ENCODE measurements at regions not wholly inside any gene's neighbourhood (a gene's known extent, or its start where the extent isn't known, plus 50 kb on each side); places are given as distances from the start of the nearest gene placed in this dataset.
"Not testable (repeated sequence)": the region's sequence is repeated elsewhere in the genome, so short reads cannot be mapped to it uniquely, and the experiment has no call there.

DNA sequence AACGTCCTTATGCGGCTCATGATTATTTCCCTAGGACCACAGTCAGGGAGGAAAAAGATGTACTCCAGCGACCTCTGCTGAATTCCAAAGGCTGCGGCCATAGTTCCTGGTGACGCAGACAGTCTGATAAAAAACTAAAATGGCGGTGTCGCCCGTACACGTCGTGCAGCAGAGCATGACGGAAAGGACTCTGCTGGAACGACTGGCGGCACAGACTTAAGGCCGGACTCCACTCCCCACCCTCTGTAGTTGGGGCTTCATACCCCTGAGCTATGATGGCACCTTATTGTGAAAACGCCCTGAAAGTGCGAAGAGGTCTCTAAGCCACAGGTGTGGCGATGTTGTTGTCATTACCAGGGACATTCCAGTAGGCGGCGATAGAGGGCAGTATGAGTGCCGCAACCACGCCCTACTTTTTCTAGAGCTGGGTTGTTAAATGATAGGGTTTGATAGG is 90.0 kb upstream of the EDA2R start:
- 2% methylated on average over 21 of the region's 21 CpGs; no CpG with 5 or more reads in 1 of the 2 experiments for WGBS, 2 experiments (ENCODE audit: insufficient coverage in 1 of 2, insufficient read length in 1 of 2)
- H3K36me3 ChIP-seq (ENCODE audit: control insufficient read depth, insufficient read depth, low read length): no peaks in the 10 kb centered on the region
- peak; percentile 82 for DNase-seq
- H3K4me3 ChIP-seq (ENCODE audit: low read length): peak overlapping the region; percentile 90
- no peaks in the 10 kb centered on the region for H3K36me3 Mint-ChIP-seq (ENCODE audit: low read depth)
- no peaks in the 10 kb centered on the region for H3K27me3 ChIP-seq (ENCODE audit: control insufficient read depth, insufficient read depth, low read length, poor library complexity, severe bottlenecking)
- TF ChIP-seq, protein P1, sequence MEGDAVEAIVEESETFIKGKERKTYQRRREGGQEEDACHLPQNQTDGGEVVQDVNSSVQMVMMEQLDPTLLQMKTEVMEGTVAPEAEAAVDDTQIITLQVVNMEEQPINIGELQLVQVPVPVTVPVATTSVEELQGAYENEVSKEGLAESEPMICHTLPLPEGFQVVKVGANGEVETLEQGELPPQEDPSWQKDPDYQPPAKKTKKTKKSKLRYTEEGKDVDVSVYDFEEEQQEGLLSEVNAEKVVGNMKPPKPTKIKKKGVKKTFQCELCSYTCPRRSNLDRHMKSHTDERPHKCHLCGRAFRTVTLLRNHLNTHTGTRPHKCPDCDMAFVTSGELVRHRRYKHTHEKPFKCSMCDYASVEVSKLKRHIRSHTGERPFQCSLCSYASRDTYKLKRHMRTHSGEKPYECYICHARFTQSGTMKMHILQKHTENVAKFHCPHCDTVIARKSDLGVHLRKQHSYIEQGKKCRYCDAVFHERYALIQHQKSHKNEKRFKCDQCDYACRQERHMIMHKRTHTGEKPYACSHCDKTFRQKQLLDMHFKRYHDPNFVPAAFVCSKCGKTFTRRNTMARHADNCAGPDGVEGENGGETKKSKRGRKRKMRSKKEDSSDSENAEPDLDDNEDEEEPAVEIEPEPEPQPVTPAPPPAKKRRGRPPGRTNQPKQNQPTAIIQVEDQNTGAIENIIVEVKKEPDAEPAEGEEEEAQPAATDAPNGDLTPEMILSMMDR (conservative IDR thresholded peaks at IDR 0.05): peak; percentile 82
- peak overlapping the region; percentile 53 for H3K9ac ChIP-seq (ENCODE audit: extremely low read depth, low read length, poor library complexity, severe bottlenecking)
- H3K9me3 Mint-ChIP-seq: peaks cover 47% of the 10 kb centered on the region
- no peaks in the 10 kb centered on the region for H3K9me3 ChIP-seq (ENCODE audit: control insufficient read depth, low read length)
- no peak overlapping the region for H3K27ac ChIP-seq (ENCODE audit: low read depth, low read length)
- H3K27ac Mint-ChIP-seq: peak overlapping the region; percentile 99
- no peaks in the 10 kb centered on the region for H3K4me1 Mint-ChIP-seq
- peak overlapping the region; percentile 74 for H3K4me3 Mint-ChIP-seq
- no peaks in the 10 kb centered on the region for H3K4me1 ChIP-seq (ENCODE audit: control insufficient read depth, insufficient read depth, low read length)
- peaks cover 5% of the 10 kb centered on the region for H3K27me3 Mint-ChIP-seq (ENCODE audit: insufficient read depth)

DNA sequence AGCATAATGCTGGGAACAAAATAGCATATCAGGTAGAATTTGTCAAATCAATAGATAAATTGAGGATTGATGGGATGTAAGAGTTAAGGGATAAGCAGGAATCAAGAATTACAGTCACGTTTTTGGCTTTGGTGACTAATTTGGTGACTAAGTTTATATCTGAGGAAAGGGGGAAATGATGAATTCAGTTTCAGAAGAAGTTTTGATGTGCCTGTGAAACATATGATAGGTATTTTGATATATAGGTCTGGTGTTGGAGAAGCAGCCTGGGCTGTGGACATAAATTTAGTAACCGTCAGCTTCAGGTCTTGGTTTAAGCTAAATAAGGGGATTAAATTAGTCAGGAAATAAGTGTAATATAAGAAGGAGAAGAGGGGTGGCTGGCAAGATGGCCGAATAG is 79.0 kb upstream of the EDA2R start:
- Histone ChIP-seq H3K27ac (ENCODE audit: low read depth, low read length) (no peak overlapping the region), H3K9me3 (ENCODE audit: control insufficient read depth, low read length) (no peaks in the 10 kb centered on the region), H3K4me1 (ENCODE audit: control insufficient read depth, insufficient read depth, low read length) (no peaks in the 10 kb centered on the region), H3K36me3 (ENCODE audit: control insufficient read depth, insufficient read depth, low read length) (no peaks in the 10 kb centered on the region), H3K4me3 (ENCODE audit: low read length) (no peak overlapping the region), H3K27me3 (ENCODE audit: control insufficient read depth, insufficient read depth, low read length, poor library complexity, severe bottlenecking) (no peaks in the 10 kb centered on the region), H3K9ac (ENCODE audit: extremely low read depth, low read length, poor library complexity, severe bottlenecking) (no peak overlapping the region)
- Mint-ChIP-seq H3K4me1 (no peaks in the 10 kb centered on the region), H3K4me3 (no peak overlapping the region), H3K27me3 (ENCODE audit: insufficient read depth) (no peaks in the 10 kb centered on the region), H3K9me3 (peaks cover 70% of the 10 kb centered on the region), H3K36me3 (ENCODE audit: low read depth) (no peaks in the 10 kb centered on the region), H3K27ac (no peak overlapping the region)
- no peak for DNase-seq
- 89% methylated on average over 3 of the region's 3 CpGs; no CpG with 5 or more reads in 1 of the 2 experiments for WGBS, 2 experiments (ENCODE audit: insufficient coverage in 1 of 2, insufficient read length in 1 of 2)
- TF ChIP-seq, protein P1 (conservative IDR thresholded peaks at IDR 0.05): no peak

DNA sequence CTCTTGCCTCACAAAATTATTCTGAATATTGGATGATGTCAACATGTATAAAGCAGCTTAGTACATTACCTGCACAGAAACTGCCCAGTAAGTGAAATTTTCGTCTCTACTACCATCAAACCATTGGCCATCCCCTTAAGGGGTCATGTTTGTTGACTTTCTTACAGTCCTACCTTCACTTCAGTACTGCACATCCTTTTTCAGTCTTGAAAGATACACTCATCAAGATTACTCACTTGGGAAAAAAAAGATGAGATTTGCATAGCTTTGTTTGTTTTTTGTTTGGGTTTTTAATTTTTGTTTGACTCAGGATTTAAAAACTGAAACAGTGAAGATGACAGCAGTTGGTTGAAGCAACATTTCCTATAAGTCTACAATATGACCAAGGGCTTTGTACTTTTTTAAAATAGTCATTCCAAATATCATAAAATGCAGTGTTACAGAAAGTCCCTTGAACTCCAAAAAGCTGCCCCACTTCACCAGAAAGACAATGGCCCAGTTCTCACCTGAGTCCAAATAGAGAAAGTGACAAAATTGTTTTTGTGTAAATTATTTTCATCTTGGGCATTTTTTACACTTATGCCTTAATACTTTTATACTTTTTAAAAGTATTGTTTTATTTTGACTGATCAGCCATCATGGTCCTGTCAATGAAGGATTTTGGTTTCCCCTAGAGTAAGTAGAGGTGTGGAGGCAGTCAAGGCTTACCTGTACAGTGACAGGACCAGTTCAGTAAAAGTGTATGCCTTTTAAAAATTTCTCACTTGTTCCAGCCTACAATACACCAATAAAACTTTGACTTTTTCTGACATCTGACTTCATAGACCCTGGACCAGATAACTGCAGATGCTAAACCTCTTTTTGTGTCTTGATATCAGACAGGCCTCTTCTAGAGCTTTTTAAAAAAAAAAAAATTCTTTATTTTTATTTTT is 59.7 kb upstream of the EDA2R start:
- no peak overlapping the region for H3K27ac Mint-ChIP-seq
- Histone ChIP-seq H3K9me3 (ENCODE audit: control insufficient read depth, low read length) (peaks cover 7% of the 10 kb centered on the region), H3K4me1 (ENCODE audit: control insufficient read depth, insufficient read depth, low read length) (no peaks in the 10 kb centered on the region), H3K27ac (ENCODE audit: low read depth, low read length) (no peak overlapping the region), H3K27me3 (ENCODE audit: control insufficient read depth, insufficient read depth, low read length, poor library complexity, severe bottlenecking) (no peaks in the 10 kb centered on the region), H3K36me3 (ENCODE audit: control insufficient read depth, insufficient read depth, low read length) (no peaks in the 10 kb centered on the region), H3K4me3 (ENCODE audit: low read length) (no peak overlapping the region), H3K9ac (ENCODE audit: extremely low read depth, low read length, poor library complexity, severe bottlenecking) (no peak overlapping the region)
- H3K4me3 Mint-ChIP-seq: no peak overlapping the region
- H3K9me3 Mint-ChIP-seq: peaks cover 55% of the 10 kb centered on the region
- H3K27me3 Mint-ChIP-seq (ENCODE audit: insufficient read depth): no peaks in the 10 kb centered on the region
- H3K36me3 Mint-ChIP-seq (ENCODE audit: low read depth): no peaks in the 10 kb centered on the region
- TF ChIP-seq, protein P1 (conservative IDR thresholded peaks at IDR 0.05): no peak
- 44% methylated on average over 1 of the region's 1 CpG; no CpG with 5 or more reads in 1 of the 2 experiments for WGBS, 2 experiments (ENCODE audit: insufficient coverage in 1 of 2, insufficient read length in 1 of 2)
- no peaks in the 10 kb centered on the region for H3K4me1 Mint-ChIP-seq
- no peak for DNase-seq

DNA sequence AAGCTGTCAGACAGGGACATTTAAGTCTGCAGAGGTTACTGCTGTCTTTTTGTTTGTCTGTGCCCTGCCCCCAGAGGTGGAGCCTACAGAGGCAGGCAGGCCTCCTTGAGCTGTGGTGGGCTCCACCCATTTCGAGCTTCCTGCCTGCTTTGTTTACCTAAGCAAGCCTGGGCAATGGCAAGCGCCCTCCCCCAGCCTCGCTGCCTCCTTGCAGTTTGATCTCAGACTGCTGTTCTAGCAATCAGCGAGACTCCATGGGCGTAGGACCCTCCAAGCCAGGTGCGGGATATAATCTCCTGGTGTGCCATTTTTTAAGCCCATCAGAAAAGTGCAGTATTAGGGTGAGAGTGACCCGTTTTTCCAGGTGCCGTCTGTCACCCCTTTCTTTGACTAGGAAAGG is 53.6 kb upstream of the EDA2R start:
- not testable (repeated sequence) for H3K9ac ChIP-seq (ENCODE audit: extremely low read depth, low read length, poor library complexity, severe bottlenecking); H3K4me1 Mint-ChIP-seq; H3K27ac Mint-ChIP-seq; H3K36me3 ChIP-seq (ENCODE audit: control insufficient read depth, insufficient read depth, low read length); H3K27me3 Mint-ChIP-seq (ENCODE audit: insufficient read depth); H3K4me3 Mint-ChIP-seq; H3K27me3 ChIP-seq (ENCODE audit: control insufficient read depth, insufficient read depth, low read length, poor library complexity, severe bottlenecking); H3K4me3 ChIP-seq (ENCODE audit: low read length); H3K27ac ChIP-seq (ENCODE audit: low read depth, low read length); H3K4me1 ChIP-seq (ENCODE audit: control insufficient read depth, insufficient read depth, low read length); H3K9me3 ChIP-seq (ENCODE audit: control insufficient read depth, low read length); DNase-seq; H3K36me3 Mint-ChIP-seq (ENCODE audit: low read depth)
- 84% methylated on average over 8 of the region's 8 CpGs; no CpG with 5 or more reads in 1 of the 2 experiments for WGBS, 2 experiments (ENCODE audit: insufficient coverage in 1 of 2, insufficient read length in 1 of 2)
- peaks cover 81% of the 10 kb centered on the region for H3K9me3 Mint-ChIP-seq

All from endodermal cell (in vitro differentiated cells).